ENCODE measurements at regions not wholly inside any gene's neighbourhood (a gene's known extent, or its start where the extent isn't known, plus 50 kb on each side); places are given as distances from the start of the nearest gene placed in this dataset.

DNA sequence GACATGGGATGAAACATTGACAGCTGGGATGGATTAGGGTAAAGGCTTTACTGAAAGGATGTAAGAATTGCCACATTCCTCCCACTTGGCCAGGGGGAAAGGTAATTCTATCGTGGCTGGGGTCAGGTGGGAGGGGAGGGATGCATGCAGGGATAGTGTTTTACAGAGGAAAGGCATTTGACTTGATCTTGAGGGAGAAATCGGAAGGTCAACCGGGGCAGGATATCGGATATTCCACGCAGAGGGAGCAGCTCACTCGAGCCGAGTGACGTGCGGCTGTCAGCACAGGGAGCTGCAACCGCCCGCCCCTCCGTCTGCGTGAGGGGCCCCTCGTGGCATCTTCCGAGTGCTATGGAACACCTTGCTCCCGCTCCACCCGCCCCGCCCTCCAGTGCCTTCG is 63.4 kb upstream of the ADAMTS2 start:
- TF ChIP-seq POLR2A (IDR thresholded peaks at IDR 0.05) (no peak), POLR2AphosphoS5 (IDR thresholded peaks at IDR 0.05) (no peak)
- TF ChIP-seq, protein P1, sequence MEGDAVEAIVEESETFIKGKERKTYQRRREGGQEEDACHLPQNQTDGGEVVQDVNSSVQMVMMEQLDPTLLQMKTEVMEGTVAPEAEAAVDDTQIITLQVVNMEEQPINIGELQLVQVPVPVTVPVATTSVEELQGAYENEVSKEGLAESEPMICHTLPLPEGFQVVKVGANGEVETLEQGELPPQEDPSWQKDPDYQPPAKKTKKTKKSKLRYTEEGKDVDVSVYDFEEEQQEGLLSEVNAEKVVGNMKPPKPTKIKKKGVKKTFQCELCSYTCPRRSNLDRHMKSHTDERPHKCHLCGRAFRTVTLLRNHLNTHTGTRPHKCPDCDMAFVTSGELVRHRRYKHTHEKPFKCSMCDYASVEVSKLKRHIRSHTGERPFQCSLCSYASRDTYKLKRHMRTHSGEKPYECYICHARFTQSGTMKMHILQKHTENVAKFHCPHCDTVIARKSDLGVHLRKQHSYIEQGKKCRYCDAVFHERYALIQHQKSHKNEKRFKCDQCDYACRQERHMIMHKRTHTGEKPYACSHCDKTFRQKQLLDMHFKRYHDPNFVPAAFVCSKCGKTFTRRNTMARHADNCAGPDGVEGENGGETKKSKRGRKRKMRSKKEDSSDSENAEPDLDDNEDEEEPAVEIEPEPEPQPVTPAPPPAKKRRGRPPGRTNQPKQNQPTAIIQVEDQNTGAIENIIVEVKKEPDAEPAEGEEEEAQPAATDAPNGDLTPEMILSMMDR (IDR thresholded peaks at IDR 0.05), result no peak

Measured in prostate gland (tissue), 2 donors.